ENCODE measurements at regions not wholly inside any gene's neighbourhood (a gene's known extent, or its start where the extent isn't known, plus 50 kb on each side); places are given as distances from the start of the nearest gene placed in this dataset.
"Not testable (repeated sequence)": the region's sequence is repeated elsewhere in the genome, so short reads cannot be mapped to it uniquely, and the experiment has no call there.

- no peak for DNase-seq
Measured at GRCh38 chr9:87382900-87383299, 114.8 kb upstream of the DAPK1 start.

- DNase-seq, result no peak
Measured at GRCh38 chr9:87383344-87384150, 114.1 kb upstream of the DAPK1 start.

DNA sequence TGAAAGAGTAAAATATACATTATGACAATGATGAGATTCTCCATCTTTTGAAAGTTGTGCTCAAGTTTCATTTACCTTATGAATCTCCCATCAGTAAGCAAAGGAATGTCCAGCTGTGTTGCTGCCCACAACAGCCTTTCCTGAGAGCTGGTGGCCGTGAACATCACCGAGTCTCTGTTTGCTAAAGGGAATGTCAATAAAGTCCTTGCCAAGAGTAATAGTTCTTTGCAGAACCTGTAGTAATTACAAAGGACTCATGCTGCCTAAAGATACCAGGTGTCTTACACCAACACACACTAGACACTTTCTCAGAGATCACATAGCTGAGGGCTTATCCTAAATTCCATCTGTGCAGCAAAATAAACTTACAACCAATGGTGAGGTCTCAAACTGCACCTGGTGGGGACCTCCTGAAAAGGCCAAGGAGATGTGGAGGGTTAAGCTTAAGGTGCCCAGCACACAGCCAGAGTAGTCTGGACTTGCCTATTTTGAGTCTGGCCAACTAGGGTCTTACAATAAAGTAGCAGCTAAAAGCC, 111.1 kb upstream of the DAPK1 start:
- no peak for DNase-seq

- DNase-seq, result no peak
Measured at GRCh38 chr9:87387351-87388011, 110.2 kb upstream of the DAPK1 start.

GRCh38 chr9:87388708-87389107, 109.0 kb upstream of the DAPK1 start:
- not testable (repeated sequence) for DNase-seq

DNA sequence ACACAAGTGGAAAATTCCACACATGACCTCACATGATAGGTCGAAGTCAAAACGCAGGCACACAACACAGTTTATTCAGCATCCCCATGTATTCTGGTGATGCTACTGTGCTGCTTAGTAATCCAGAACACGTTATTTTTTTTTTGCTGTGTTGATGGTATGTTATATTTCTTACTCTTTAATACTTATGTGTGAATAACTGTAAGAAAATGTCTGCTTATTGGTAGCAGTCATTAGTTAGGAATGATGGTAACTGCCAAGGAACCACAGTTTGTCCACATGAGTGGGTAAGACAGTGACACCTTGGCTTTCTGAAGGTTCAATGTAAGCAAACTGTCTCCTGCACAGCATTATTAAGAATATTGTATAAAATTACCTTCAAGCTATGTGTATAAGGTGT, 107.7 kb upstream of the DAPK1 start:
- DNase-seq, result no peak

DNA sequence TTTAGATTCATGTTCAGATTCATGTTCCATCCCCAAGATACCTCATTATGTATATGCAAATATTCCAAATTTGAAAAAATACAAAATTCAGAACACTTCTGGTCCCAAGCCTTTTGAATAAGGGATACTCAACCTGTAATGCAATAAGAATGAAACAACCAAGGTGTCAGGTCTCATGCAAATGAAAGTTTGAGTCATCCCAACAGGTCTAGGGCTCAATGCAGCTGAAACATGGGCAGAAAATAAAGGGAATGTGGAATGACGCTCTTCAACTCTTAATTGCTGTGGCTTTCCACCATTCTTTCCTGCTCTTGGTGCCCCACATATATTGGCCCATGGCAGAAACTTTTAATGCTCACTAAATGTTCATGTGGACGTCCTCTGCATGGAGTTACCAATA, 107.3 kb upstream of the DAPK1 start:
- DNase-seq, result no peak

- DNase-seq, result no peak
Measured at GRCh38 chr9:87392086-87392485, 105.6 kb upstream of the DAPK1 start.

GRCh38 chr9:87393706-87394230, 103.9 kb upstream of the DAPK1 start:
- DNase-seq, result no peak

DNA sequence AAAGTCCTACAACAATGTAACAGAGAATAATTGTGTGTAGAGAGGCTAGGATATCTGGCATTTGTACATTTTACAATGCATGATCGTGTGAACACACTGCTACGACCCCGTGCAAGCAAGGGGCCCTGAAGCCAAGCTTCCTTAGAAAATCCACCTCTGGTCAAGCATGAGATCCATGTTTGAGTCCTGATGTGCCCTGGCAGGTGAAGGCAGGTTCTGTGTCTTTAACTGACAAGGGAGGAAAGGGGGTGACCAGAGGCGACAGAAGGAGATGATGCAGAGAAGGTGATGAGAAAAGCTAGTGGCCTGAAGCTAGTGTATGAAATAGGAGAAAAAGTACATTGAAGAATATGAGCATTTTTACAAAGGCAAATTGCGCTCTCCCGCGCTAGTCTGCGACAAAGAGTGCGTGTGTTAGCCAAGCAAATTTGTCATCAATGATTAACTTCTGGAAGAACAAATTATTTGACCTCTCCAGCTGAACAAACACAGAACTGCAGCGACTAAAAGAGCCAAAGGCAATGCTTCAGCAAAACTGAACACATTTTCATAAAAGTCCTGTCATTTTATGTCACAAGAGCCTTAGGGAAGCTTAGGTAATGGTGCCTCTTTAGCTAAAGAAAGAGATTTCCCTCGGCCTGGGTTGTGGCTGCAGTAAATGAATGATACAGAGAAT, 101.7 kb upstream of the DAPK1 start:
- DNase-seq, result no peak

DNA sequence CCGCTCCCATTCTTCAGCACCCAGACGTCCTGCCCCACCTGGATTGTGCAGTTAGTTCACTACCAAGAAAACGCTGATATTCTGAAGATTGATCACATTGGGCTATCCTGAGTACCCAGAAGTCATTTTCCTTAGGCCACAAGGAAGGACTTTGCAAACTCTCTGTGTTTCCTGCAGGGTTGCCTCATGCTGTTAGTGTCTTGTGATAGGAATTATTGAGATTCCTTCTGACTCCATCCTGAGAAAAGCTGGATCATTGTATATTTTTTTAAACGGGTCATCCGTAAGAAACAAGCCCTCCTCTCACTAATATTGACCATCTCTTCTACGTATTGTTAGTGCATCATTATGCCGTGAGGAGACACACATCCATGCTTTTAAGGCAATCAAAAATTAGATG, 96.0 kb upstream of the DAPK1 start:
- no peak for DNase-seq

- DNase-seq, result no peak
Measured at GRCh38 chr9:87402537-87402936, 95.1 kb upstream of the DAPK1 start.

DNA sequence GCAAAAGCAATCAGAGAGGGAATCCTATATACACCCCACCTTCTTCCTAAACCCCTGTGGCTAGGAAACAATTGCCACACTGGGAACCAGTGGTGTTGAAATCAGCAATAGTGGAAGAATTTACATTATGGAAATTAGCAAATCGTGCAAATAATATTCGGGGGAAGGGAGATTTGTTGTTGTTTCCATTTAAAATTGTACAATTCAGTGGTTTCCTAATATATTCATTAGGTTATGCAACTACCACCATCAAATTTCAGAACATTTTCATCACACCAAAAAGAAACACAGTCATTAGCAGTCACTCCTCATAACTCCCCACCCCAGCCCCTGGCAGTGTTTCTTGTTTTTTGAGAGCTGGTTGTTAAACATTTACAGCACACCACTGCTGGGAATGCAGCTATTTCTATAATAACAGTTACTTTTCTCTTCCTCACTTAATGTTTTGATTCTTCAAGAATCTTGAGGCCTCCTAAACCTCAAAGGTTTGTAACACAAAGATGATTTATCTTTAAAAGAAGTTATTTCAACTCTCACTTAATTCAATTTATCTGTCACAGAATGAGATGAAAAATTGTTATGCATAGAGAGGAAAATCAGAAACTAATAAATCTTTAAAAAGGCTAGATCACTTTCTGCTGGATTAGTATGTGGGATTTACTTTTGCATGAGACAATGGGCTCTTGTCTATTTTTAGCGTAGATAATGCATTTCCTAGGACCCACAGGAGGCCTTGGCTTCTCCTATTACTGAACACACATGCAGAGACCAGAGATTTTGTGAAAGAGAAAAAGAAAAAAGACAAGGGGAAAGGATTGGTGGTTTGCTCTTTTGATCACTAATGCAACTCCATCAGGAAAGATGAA, 91.8 kb upstream of the DAPK1 start:
- DNase-seq, result no peak

DNA sequence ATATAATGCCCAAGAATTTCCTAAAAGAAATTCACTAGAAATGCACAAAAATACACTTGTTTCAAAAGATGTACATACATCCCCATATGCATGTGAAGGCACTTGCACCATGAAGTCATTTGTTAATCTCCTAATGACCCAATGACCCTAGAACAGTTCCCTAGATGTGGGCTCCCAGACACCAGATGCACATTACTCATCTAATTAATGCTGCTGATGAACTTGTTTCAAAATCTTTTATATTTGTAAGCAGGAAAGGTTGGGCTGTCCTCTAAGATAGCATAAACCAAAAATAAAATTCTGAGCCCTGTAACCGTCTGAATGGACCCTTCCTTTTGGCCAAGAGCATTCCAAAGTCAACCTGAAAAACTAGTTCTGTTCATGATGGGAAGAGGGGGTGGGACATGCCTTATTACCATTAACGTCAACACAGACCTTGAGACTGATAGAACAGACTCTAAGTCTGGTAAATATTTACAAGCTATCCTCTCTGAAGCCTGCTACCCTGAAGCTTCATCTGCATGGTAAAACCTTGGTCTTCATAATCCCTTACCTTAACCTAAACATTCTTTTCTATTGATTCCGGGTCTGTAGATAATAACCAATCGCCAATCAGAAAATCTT, 91.0 kb upstream of the DAPK1 start:
- no peak for DNase-seq

DNA sequence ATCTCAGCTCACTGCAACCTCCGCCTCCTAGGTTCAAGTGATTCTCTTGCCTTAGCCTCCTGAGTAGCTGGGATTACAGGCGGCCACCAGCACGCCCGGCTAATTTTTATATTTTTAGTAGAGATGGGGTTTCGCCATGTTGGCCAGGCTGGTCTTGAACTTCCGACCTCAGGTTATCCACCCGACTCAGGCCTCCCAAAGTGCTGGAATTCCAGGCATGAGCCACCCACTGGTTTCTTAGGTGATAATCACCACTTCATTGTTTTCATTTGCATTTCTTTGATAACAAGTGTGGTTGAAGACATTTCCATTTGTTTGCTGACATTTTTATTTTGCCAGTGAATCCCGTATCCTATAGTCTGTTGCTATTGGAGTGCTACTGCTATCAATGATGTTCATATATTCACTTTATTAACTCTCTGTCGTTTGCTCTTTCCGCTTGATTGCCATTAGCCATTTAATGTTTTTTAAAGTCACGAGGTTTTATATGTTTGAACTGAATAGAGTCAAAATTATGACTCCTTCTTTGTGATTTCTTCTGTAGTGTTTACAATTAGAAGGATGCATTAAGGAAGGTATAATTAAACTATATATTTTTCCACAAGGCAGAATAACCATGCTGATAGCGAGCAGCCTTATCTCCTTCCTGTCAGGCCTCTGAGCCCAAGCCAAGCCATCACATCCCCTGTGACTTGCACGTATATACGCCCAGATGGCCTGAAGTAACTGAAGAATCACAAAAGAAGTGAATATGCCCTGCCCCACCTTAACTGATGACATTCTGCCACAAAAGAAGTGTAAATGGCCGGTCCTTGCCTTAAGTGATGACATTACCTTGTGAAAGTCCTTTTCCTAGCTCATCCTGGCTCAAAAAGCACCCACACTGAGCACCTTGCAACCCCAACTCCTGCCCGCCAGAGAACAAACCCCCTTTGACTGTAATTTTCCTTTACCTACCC, 87.3 kb upstream of the DAPK1 start:
- not testable (repeated sequence) for DNase-seq

DNA sequence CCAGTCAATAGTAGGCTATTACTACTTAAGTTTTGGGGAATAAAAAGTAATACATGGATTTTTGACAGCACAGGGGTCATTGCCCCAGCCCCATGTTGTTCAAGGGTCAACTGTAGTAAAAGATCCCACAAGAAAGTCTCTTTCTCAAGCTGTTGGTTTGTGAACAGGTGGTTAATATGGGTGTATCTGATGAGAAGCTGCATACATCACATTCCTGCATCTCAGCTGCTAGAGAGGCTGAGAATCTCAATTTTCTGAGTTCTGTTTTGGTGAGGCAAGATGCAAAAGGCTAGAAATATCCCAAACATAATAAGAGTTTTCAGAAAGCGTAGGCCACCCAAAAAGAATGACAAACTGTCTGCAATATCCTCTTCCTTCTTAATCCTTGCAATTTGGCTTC, 76.8 kb upstream of the DAPK1 start:
- DNase-seq, result no peak

DNA sequence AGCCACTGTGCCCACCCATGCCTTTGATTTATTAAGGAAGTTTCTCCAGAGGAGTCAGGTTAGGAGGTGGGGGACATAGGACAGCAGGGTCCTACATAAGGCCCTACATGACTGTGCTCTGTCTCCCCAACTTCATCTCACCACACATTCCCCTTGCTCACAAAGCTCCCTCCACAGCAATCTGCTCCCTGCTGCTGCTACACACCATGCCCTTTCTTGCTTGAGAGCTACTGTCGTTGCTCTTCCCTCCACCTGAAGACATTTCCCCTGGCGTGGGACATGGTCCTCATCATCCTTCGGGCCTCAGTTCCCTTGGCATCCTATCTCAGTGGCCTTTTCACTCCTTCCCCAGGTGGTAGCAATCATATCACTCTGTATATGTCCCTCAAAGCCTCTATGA, 75.9 kb upstream of the DAPK1 start:
- DNase-seq, result no peak

- no peak for DNase-seq
Measured at GRCh38 chr9:87422999-87423398, 74.7 kb upstream of the DAPK1 start.

DNA sequence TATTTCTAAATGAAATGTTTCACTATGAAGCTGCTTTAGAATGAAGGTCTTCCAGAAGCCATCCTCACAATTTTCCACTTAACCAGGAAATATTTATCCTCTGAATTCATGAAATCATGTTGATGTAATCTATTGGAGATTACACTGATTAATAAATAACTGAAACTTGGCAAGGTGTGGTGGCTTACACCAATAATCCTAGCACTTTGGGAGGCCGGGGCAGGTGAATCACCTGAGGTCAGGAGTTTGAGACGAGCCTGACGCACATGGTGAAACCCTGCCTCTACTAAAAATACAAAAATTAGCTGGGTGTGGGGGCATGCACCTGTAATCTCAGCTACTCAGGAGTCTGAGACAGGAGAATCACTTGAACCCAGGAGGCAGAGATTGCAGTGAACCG, 73.8 kb upstream of the DAPK1 start:
- DNase-seq, result not testable (repeated sequence)

GRCh38 chr9:87425202-87425601, 72.5 kb upstream of the DAPK1 start:
- DNase-seq, result no peak

Data from DMS 273 treated with DMSO at 0.1 percent for 48 hours (cell line).